C1 segment of cervical spinal cord (tissue), 14 donors: ENCODE measurements at regions not wholly inside any gene's neighbourhood (a gene's known extent, or its start where the extent isn't known, plus 50 kb on each side); places are given as distances from the start of the nearest gene placed in this dataset.
A peak's percentile ranks its signal among the peaks of the same experiment; 100 is the strongest.

Experiments used
- DNase-seq, 14 donors: peaks; one replicate each; lab custom pipeline; 2025; lab: John Stamatoyannopoulos, UW

GRCh38 chr16:76176616-76177015 is 100.6 kb upstream of the CNTNAP4 start:
- peak in 1 of 14 donors; percentile 49 for DNase-seq

- DNase-seq: peak in 1 of 14 donors; percentile 36
These were observed 95.1 kb upstream of the CNTNAP4 start for GRCh38 chr16:76182041-76182635.

GRCh38 chr16:76183647-76184046 is 93.6 kb upstream of the CNTNAP4 start:
- no peak for DNase-seq

GRCh38 chr16:76190057-76190456 is 87.1 kb upstream of the CNTNAP4 start:
- DNase-seq: no peak

- DNase-seq: no peak
These were observed 86.7 kb upstream of the CNTNAP4 start for GRCh38 chr16:76190480-76190879.

GRCh38 chr16:76193906-76194615 is 83.1 kb upstream of the CNTNAP4 start:
- no peak for DNase-seq

- DNase-seq: peak in 2 of 14 donors; percentile 3 to 10
These were observed 82.6 kb upstream of the CNTNAP4 start for GRCh38 chr16:76194616-76195015.

GRCh38 chr16:76195056-76195455 is 82.1 kb upstream of the CNTNAP4 start:
- DNase-seq: no peak

- DNase-seq: no peak
These were observed 81.6 kb upstream of the CNTNAP4 start for GRCh38 chr16:76195648-76196047.

GRCh38 chr16:76197900-76198299 is 79.3 kb upstream of the CNTNAP4 start:
- peak in 1 of 14 donors; percentile 79 for DNase-seq

- DNase-seq: no peak
These were observed 77.5 kb upstream of the CNTNAP4 start for GRCh38 chr16:76199681-76200220.

GRCh38 chr16:76201385-76201784 is 75.8 kb upstream of the CNTNAP4 start:
- DNase-seq: no peak

- no peak for DNase-seq
These were observed 73.0 kb upstream of the CNTNAP4 start for GRCh38 chr16:76204249-76204648.

GRCh38 chr16:76207270-76207669 is 69.9 kb upstream of the CNTNAP4 start:
- DNase-seq: no peak

- DNase-seq: no peak
These were observed 67.0 kb upstream of the CNTNAP4 start for GRCh38 chr16:76210157-76210556.

GRCh38 chr16:76213860-76214259 is 63.3 kb upstream of the CNTNAP4 start:
- DNase-seq: no peak

GRCh38 chr16:76214856-76215255 is 62.3 kb upstream of the CNTNAP4 start:
- no peak for DNase-seq

- DNase-seq: no peak
These were observed 55.1 kb upstream of the CNTNAP4 start for GRCh38 chr16:76222087-76222486.

GRCh38 chr16:76222853-76223252 is 54.3 kb upstream of the CNTNAP4 start:
- DNase-seq: no peak

- DNase-seq: no peak
These were observed 51.2 kb upstream of the CNTNAP4 start for GRCh38 chr16:76226011-76226410.

GRCh38 chr16:76226481-76226880 is 50.7 kb upstream of the CNTNAP4 start:
- DNase-seq: no peak
